ENCODE measurements at regions not wholly inside any gene's neighbourhood (a gene's known extent, or its start where the extent isn't known, plus 50 kb on each side); places are given as distances from the start of the nearest gene placed in this dataset.

DNA sequence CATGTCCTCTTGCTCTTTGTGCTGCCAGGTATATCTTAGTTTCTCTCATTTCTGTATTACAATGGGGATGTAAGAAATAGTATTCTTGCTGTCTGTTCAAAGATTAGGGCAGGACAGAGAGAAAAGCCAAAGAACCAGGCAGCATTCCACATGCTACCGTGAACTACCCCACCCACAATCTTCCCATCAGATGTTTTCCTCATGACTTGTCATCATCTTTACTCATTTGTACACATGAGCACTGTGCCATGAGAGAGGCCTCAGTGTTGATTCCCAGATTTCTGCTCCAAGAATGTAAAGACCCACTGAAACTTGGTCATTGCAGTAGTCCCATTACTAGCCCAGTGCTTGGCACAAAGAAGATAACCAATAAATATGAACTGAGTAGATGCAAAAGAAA lies 354.6 kb upstream of the RASGEF1B start:
- no peak for DNase-seq

DNA sequence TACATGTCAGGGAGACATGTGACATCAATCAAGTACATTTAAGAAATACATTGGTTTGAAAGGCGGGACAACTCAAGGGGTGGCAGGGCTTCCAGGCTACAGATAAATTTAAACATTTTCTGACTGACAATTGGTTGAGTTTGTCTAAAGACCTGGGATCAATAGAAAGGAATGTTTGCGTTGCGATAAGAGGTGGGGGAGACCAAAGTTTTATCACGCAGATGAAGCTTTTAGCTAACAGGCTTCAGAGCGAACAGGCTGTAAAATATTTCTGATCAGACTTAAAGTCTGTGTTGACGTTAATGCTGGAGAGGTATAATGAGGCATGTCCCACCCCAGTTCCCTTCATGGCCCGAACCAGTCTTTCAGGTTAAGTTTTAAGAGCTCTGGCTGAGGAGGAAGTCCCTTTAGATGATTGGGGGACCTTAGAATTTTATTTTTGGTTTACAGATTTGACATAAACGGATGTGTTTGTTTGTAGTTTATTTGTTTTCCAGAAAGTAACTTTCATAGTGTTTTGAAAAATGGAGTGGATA lies 346.7 kb upstream of the RASGEF1B start:
- peak in 1 of 2 donors; percentile 34 for DNase-seq

DNA sequence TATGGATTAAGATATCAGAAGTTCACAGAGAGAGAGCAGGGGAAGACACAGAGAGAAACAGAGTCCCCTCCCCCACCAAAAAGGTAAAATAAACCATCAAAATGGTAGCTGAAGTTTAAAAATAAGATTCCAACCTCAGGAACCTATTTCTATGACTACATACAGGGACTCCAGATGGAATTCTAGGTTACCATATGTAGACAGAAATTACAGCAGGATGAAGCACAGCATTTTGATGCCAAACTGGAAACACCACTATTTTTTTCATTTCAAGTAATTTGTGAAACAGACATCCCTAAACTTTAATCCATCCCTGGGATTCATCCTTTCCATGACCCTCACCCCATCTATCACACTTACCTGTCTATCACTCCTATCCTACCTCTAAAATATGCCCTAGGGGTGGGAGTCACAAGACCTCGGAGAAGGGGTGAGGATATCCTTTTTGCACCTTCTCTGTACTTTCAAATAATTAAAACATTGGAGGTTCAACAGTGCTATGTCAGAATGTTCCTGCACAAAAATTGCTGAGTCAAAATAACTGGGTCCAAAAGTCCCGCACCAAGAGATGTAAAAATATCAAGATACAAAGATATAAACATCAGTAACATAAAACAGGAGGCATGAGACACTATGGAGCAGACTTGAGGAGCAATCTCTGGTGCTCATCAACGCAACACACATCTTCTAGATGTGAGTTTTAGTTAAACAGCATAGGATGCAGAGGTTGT lies 344.5 kb upstream of the RASGEF1B start:
- DNase-seq, result no peak

DNA sequence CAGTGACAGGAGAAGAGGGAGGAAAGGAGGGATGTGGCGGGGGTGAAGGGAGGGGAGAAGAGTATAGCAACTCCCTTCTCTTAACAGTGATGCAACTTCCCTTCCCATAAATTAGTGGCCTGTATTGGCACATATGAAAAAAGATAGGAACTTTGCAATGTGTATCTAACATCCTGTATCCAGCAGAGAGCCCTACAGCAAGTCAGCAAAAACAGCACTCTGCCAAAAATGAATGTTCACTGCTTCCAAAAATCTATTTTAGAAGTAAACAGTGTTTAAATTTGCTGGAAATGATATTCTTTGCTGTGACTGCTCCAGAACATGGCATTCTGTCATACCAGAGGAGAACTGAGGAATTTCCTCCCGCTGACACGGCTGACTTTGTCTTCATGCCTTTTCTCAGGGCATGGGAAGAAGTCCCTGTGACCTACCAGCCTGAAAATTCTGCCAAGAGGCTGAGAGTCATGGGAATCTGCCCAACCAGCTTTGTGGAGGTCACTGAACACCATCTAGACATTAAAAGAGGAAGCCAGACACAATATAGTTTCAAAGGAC lies 343.4 kb upstream of the RASGEF1B start:
- peak; percentile 55 to 67 for DNase-seq

DNA sequence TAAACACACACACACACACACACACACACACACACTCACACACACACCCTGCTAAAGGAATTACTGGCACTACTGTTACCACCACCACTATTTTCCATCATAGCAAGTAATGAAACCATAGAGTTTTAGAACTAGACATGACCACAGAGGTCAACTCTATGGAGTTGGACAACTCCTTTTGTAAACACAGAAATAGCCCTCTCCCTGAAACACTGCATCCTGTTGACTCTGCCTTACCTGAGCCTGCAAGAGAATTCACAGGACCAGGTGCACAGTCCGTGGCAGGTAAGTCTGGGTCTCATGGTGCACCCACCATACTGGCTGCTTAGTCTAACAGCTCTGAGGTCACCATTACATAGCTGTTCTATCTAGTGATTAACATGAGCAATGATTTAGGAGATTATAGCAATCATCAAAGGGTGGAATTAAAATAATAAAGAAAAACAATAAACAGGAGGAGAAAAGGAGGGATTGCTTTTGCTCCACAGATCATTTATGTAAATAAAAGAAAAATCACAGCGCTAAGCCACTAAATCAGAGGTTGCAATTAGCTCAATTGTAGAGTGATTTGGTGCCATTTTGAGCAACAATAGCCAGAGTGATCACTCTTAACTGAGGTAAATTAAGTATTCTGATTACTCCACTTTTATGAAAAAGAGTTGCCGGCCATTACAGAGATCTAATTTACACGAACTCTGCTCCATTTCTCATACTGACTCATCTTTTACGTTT lies 340.0 kb upstream of the RASGEF1B start:
- no peak for DNase-seq

DNA sequence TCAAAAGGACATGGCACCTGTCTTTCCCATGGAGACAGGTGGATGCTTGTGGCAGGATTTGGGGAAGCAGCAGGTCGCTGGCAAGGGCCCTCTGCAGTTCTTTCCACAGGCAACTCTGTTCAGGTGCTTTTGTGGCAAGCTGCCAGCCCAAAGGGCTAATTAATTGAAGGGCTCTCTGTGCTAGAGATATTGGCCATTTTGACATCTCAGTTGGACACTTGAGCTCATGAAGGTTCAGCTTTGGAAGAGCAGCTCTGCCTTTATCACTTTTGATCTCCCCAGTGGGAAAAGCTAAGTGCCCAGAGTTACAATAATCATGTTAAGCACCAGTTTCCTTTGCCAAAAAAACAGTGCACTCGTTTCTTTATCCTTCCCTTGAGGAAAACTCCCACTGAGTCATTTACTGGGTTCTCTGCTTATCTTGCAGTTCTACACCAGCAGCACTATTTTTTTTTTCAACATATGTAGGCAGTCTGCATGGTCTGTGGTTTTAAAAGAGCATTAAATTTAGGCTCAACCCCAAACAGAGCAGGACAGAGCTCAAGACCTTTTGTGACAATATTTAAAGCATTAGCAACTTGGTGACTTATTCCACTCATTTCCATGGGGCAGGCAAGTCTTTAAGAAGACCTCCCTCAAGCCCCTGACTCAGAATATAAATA lies 336.4 kb upstream of the RASGEF1B start:
- DNase-seq, result no peak

DNA sequence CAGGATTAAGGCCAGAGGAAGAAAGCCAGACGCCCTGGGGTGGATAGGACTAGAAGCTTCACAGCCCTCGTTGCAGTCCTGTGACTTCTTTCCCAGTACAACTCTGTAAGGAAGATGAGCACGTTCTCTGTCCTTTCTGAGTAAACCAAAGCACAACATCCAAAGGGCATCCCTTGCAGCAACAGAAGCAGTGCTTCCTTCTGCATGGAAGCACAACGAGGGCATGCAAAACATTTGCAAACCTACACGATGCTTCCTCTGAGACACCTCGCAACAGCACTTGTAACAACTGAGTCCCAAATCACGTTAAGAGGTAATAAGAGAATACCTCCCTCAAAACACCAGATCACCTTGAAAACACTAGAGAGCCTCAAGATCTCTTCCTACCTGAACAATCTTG lies 335.7 kb upstream of the RASGEF1B start:
- no peak for DNase-seq

DNA sequence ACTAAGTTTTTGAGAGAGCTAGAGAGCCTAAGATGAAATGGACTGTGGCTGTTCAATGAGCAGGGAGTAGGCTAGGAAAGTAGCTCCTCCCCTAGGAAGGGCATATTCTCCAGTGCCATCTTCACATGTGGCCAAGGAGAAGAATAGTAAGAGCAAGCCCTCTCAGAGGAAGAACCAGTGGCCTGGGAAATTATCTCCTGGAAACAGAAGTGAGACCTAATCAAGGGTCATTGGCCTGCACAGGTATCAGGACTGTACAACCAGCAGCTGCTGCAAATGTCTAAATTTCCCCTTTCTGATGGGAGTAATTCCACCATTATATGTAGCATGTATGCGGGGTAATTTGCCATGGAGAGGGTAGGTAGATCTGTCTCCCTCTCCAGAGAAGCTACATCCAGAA lies 334.8 kb upstream of the RASGEF1B start:
- DNase-seq, result no peak

DNA sequence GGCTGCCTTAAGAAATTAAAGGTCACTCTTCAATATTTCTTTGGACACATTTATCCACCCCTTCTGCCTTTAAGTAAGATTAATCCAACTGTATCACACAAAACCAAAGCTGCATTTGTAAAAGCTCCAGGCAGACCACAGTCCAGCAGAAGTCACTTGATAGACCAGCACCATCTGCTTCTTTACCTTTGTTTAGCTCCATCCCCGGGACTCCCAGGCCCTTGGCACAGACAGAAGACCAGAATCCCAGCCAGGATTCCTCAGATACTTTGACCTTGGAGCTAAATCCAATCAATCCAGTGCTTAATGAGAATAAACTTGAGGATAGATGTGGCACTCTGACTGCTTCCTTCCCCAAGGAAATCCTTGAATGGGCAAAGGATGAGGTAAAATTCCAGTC lies 333.1 kb upstream of the RASGEF1B start:
- no peak for DNase-seq

DNA sequence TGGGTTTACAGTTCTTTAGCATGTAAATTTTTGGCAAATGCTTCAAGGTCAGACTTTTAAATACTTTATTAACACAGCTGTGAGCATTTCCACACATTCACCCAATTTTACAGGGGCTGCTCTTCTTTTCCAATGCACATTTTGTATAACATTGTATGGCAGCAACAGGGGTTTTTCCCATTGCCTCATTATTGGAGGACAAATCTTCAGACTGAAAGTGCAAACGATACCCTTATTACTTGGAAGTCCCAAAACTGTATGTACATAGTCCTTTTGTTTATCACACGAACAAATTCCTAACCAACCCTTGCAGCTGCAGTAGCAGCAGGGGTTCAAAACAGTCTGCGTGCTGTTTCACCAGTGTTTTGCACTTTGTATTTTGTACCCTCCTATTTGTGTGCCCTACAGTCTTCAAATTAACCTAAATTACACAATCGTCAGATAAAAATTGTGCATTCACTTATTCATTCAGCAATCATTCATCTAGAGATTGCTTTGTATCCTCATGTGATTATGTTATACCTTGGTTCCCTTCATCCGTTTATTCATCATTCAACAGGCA lies 330.7 kb upstream of the RASGEF1B start:
- DNase-seq, result no peak

DNA sequence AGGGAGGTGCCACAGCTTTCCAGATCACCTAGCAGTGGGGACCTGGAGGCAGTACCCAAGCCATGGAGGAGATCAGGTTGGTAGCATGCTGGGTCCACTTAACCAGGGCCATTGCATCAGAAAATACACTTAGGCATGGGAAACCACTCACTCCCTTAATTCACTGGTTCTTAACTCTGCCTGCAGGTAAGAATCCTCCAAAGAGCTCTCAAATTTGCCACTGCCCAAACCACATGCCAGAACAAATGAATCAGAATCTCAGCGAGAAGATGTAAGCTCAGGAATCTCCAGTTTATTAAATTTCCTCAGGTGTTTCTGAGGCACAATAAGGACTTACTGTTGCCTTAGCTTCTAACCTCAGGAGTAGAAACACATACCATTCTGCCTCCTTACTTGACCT lies 327.7 kb upstream of the RASGEF1B start:
- DNase-seq, result no peak

DNA sequence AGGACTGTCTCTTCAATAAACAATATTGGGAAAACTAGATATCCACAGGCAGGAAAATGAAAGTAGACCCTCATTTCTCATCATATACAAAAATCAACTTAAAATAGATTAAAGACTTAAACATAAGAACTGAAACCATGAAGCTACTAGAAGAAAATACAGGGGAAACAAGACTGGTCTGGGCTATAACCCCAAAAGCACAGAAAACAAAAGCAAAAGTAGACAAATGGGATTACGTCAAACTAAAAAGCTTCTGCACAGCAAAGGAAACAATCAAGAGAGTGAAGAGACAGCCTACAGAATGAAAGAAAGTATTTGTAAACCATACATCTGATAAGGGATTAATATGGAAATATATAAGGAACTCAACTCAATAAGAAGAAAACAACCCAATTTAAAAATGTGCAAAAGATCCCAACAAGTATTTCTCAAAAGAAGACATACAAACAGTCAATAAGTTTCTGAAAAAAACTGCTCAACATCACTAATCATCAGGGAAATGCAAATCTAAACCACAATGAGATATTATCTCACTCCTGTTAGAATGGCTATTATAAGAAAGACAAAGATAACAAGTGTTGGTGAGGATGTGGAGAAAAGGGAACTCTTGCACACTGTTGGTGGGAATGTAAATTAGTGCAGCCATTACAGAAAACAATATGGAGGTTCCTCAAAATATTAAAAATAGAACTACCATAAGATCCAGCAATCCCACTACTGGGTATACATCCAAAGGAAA lies 325.3 kb upstream of the RASGEF1B start:
- DNase-seq, result no peak

DNA sequence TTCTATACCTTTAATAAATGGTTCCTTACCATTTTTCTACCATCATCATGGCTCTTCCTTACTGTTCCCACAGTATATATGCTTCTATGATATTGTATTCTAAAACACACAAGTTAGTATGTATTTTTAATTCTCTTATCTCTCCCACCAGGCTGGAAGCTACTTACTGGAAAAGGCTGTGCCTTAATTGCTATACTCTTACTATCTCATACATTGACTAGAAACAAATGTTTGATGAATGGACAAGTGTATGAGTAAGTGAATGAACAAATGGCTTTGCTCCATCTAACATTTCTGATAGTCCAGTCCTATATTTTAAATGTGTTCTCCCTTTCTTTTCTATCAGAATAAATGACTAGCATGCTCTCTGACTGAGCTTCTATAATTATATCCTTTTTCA lies 320.8 kb upstream of the RASGEF1B start:
- no peak for DNase-seq

DNA sequence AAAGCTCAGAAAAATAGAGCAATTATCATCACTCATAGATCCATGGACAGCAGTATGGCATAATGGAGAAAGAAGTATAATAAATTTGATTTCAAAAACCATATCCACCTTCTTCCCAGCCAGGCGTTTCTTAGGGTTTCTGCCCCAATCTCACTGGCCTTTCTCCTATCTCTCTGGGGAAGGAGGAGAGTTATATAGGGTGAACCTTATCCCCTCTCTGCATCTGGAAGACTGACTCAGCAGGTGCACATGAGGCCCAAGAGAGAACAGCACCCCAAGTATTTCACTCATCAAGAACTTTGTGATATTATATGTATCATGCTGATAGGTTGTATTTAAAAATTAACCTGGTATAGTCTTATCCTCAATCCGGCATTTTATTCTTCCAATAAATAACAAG lies 318.8 kb upstream of the RASGEF1B start:
- no peak for DNase-seq

DNA sequence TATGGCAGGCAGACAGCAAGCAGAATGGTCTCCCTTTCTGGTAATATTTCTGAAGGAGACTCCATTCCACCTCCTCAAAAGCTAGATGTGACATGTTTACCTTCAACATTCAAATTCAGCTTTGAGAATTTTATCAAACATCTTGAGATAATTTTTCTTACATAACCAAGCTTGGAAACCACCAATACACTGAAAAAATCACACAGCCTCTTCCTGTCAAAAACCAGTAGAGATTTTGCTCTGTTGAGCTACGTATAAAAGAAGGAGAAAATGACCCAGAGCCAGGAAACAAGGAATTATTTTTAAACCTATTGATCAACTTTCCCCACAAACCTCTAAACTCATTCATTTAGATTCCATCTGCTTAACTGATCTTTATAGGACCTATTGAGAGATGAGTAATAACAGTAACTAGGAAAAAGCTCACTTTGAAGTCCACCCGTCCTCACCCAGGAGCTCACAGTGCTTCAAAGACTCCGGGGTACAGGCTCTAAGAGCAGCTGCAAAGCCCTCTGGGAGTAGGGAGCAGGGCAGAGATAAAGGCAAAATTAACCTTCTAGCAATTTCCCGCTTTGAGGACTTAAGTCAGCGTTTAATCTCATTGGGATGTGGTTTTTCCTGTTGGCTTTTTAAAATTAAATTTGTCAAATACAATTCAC lies 318.2 kb upstream of the RASGEF1B start:
- no peak for DNase-seq

DNA sequence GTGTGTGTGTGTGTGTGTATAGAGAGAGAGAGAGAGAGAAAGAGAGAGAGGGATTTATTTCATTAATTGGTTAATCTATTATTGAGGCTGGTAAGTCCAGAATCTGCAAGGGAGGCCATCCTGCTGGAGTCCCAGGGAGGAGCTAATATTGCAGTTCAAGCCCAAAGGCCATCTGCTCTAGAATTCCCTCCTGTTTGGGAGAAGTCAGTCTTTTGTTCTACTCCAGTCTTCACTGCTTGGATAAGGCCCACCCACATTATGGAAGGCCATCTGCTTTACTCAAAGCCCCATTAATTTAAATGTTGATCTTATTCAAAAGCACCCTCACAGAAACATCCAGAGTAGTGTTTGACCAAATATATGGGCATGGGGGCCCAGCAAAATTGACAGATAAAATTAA lies 317.5 kb upstream of the RASGEF1B start:
- no peak for DNase-seq

DNA sequence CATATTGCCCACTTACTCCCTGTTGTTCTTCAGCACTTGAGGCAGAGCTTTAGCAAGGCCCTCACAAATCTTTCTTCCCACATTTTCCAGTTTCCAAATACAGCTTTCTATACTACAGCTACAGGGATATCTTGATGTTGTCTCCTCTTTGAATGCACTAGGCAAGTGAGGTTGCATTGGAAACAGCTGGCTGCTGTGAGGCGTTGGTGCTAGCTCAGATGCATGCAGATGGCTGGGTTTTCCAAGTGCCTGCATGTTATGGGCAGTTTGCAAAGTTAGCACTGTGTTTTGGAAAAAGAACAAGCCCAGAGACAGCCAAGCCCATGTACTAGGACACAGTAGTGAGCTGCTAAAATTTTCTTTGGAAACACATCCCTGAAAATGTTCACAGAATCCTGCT lies 315.1 kb upstream of the RASGEF1B start:
- DNase-seq, result peak; percentile 32 to 38

DNA sequence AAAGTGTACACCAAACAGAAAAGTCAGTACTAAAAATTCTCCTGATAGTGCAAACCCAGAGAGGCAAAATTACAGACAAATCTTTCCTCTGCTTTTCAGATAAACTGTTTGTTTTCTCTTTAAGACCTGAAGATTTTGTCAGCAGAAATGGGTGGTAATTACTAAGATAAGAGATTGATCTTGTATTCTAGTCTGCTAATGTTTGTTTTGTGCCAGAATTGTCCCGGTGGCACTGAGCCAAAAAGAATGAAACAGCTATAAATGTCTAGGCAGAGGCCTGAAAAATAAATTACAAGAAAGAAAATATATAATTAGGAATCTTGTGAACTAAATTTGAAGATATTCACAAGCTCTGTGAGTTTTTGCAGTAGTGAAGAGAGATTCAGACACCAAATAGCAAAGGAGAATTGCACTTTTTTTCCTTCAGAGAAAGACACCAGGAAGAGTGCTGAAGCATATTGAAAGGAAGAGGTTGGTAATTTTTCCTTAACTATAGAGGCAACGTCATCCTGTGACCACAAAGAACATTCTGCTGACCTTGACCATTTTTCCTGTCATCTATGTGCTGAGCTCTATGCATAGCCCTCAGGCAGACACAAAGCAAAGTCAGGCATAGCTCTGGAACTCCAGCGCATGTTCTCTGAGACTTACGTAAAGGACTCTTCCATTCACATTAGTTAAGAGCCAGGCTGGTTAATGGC lies 314.5 kb upstream of the RASGEF1B start:
- DNase-seq, result peak; percentile 42 to 43

DNA sequence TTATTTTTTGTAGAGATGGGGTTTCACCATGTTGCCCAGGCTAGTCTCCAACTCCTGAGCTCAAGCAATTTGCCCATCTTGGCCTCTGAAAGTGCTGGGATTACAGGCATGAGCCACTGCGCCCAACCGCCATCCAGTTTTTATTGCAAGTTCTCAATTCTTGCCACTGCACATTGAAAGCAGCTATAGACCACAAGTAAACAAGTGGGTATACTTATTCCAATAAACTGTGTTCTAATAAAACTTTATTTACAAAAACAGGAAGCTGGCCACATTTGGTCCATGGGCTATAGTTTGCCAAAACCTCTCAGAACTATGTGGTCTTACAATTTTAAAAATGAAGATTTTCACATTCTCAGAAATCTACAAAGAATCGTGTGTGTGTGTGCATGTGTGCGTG lies 313.6 kb upstream of the RASGEF1B start:
- DNase-seq, result no peak

DNA sequence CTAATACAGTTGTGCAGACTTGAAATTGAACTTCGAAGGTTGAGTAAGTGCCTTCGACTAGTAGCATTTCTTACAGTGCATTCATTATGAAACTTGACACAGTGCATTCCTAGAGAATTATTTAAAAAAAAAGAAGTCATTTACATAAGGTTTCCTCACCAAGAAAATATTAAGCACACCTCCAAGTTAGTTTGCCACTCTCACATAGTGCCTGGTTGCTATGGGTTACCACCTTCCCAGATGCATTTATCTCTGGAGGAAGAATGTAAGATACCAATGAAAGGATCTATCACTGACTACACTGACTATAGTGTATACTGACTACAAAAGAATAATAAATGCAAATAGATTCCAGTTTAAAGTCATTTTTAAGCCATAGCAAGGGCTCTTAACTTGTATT lies 311.9 kb upstream of the RASGEF1B start:
- DNase-seq, result no peak

All from right lung (tissue), 2 donors.